ENCODE measurements at regions not wholly inside any gene's neighbourhood (a gene's known extent, or its start where the extent isn't known, plus 50 kb on each side); places are given as distances from the start of the nearest gene placed in this dataset.

- H3K27ac ChIP-seq (replicated peaks), result no peak overlapping the region
- H3K27me3 ChIP-seq (ENCODE audit: insufficient read depth, poor library complexity, severe bottlenecking), result no peaks in the 10 kb centered on the region
- H3K4me3 ChIP-seq (replicated peaks; ENCODE audit: insufficient read depth, low read length), result no peak overlapping the region
- no peak for DNase-seq (ENCODE audit: low read depth in 1 of 2, low spot score in 1 of 2)
- TF ChIP-seq GABPA (IDR thresholded peaks at IDR 0.05; ENCODE audit: low read depth) (no peak), CTCF (IDR thresholded peaks at IDR 0.05; ENCODE audit: insufficient read depth, low read length) (no peak), SPI1 (IDR thresholded peaks at IDR 0.05; ENCODE audit: borderline replicate concordance, low read depth) (no peak), POLR2AphosphoS5 (IDR thresholded peaks at IDR 0.05; ENCODE audit: low read depth) (no peak), REST (IDR thresholded peaks at IDR 0.05; ENCODE audit: insufficient replicate concordance, low read depth) (no peak)
These were observed 1003.3 kb upstream of the TMEM132C start for GRCh38 chr12:127263621-127264020.

GRCh38 chr12:127267128-127267527, 999.8 kb upstream of the TMEM132C start:
- Histone ChIP-seq H3K27me3 (ENCODE audit: insufficient read depth, poor library complexity, severe bottlenecking) (no peaks in the 10 kb centered on the region), H3K4me3 (replicated peaks; ENCODE audit: insufficient read depth, low read length) (no peak overlapping the region), H3K27ac (replicated peaks) (no peak overlapping the region)
- DNase-seq (ENCODE audit: low read depth in 1 of 2, low spot score in 1 of 2), result no peak
- TF ChIP-seq SPI1 (IDR thresholded peaks at IDR 0.05; ENCODE audit: borderline replicate concordance, low read depth) (no peak), POLR2AphosphoS5 (IDR thresholded peaks at IDR 0.05; ENCODE audit: low read depth) (no peak), CTCF (IDR thresholded peaks at IDR 0.05; ENCODE audit: insufficient read depth, low read length) (no peak), GABPA (IDR thresholded peaks at IDR 0.05; ENCODE audit: low read depth) (no peak), REST (IDR thresholded peaks at IDR 0.05; ENCODE audit: insufficient replicate concordance, low read depth) (no peak)

- Histone ChIP-seq H3K4me3 (replicated peaks; ENCODE audit: insufficient read depth, low read length) (no peak overlapping the region), H3K27ac (replicated peaks) (no peak overlapping the region), H3K27me3 (ENCODE audit: insufficient read depth, poor library complexity, severe bottlenecking) (no peaks in the 10 kb centered on the region)
- DNase-seq (ENCODE audit: low read depth in 1 of 2, low spot score in 1 of 2), result peak in 1 of 2 experiments; percentile 50
- no peak for TF ChIP-seq REST (IDR thresholded peaks at IDR 0.05; ENCODE audit: insufficient replicate concordance, low read depth)
- no peak for TF ChIP-seq SPI1 (IDR thresholded peaks at IDR 0.05; ENCODE audit: borderline replicate concordance, low read depth)
These were observed 998.8 kb upstream of the TMEM132C start for GRCh38 chr12:127268213-127268612.

Data from HL-60 (cell line).